ENCODE measurements at regions not wholly inside any gene's neighbourhood (a gene's known extent, or its start where the extent isn't known, plus 50 kb on each side); places are given as distances from the start of the nearest gene placed in this dataset.

GRCh38 chr12:60182354-60182753, 586.5 kb downstream of the SLC16A7 start:
- DNase-seq (ENCODE audit: unreplicated experiment), result no peak
- Mint-ChIP-seq H3K27me3 (ENCODE audit: insufficient read depth, unreplicated experiment) (no peaks in the 10 kb centered on the region), H3K27ac (ENCODE audit: low read depth, unreplicated experiment) (no peak overlapping the region), H3K4me1 (ENCODE audit: insufficient read depth, unreplicated experiment) (no peaks in the 10 kb centered on the region), H3K9me3 (ENCODE audit: unreplicated experiment) (no peaks in the 10 kb centered on the region), H3K36me3 (ENCODE audit: insufficient read depth, unreplicated experiment) (no peaks in the 10 kb centered on the region), H3K4me3 (ENCODE audit: unreplicated experiment) (no peak overlapping the region)
- TF ChIP-seq CTCF (IDR thresholded peaks at IDR 0.05; ENCODE audit: unreplicated experiment), result no peak
- intact Hi-C loops (cut with micrococcal nuclease), result no loop called here
- ChIA-PET CTCF (interaction anchor here (0.6 to 1.6 kb wide), 3 partner anchors 9 to 1243 kb away, joined by 3 read pairs; no protein-coding TSS in a partner anchor), POLR2A (interaction anchor here (1.0 kb wide), 1 partner anchor 34 kb away, joined by 3 read pairs; no protein-coding TSS in a partner anchor)
- BruUV-seq (replicated peaks), result no TSS peak

- TF ChIP-seq CTCF (IDR thresholded peaks at IDR 0.05; ENCODE audit: unreplicated experiment), result no peak
- Mint-ChIP-seq H3K36me3 (ENCODE audit: insufficient read depth, unreplicated experiment) (no peaks in the 10 kb centered on the region), H3K4me1 (ENCODE audit: insufficient read depth, unreplicated experiment) (no peaks in the 10 kb centered on the region), H3K9me3 (ENCODE audit: unreplicated experiment) (no peaks in the 10 kb centered on the region), H3K27ac (ENCODE audit: low read depth, unreplicated experiment) (no peak overlapping the region), H3K4me3 (ENCODE audit: unreplicated experiment) (no peak overlapping the region), H3K27me3 (ENCODE audit: insufficient read depth, unreplicated experiment) (no peaks in the 10 kb centered on the region)
- no TSS peak for BruUV-seq (replicated peaks)
- POLR2A ChIA-PET, result no interaction called here
- CTCF ChIA-PET, result no interaction called here
- intact Hi-C loops (cut with micrococcal nuclease), result no loop called here
- no peak for DNase-seq (ENCODE audit: unreplicated experiment)
These were observed 588.3 kb downstream of the SLC16A7 start for GRCh38 chr12:60184096-60184495.

- Mint-ChIP-seq H3K27ac (ENCODE audit: low read depth, unreplicated experiment) (no peak overlapping the region), H3K4me3 (ENCODE audit: unreplicated experiment) (no peak overlapping the region), H3K36me3 (ENCODE audit: insufficient read depth, unreplicated experiment) (no peaks in the 10 kb centered on the region), H3K4me1 (ENCODE audit: insufficient read depth, unreplicated experiment) (no peaks in the 10 kb centered on the region), H3K27me3 (ENCODE audit: insufficient read depth, unreplicated experiment) (no peaks in the 10 kb centered on the region), H3K9me3 (ENCODE audit: unreplicated experiment) (no peaks in the 10 kb centered on the region)
- TF ChIP-seq CTCF (IDR thresholded peaks at IDR 0.05; ENCODE audit: unreplicated experiment), result no peak
- intact Hi-C loops (cut with micrococcal nuclease), result no loop called here
- ChIA-PET POLR2A (no interaction called here), CTCF (interaction anchor here (0.5 to 0.6 kb wide), 4 partner anchors 17 to 1939 kb away, joined by 3 to 4 read pairs (median 4); no protein-coding TSS in a partner anchor)
- no TSS peak for BruUV-seq (replicated peaks)
- no peak for DNase-seq (ENCODE audit: unreplicated experiment)
These were observed 589.2 kb downstream of the SLC16A7 start for GRCh38 chr12:60185060-60185459.

GRCh38 chr12:60191271-60191670, 595.4 kb downstream of the SLC16A7 start:
- CTCF ChIA-PET, result interaction anchor here (0.8 to 1.0 kb wide), 2 partner anchors 9 to 35 kb away, joined by 3 to 4 read pairs; no protein-coding TSS in a partner anchor
- intact Hi-C loops (cut with micrococcal nuclease), result no loop called here
- peaks cover under 1% of the 10 kb centered on the region for H3K4me1 Mint-ChIP-seq (ENCODE audit: insufficient read depth, unreplicated experiment)
- H3K36me3 Mint-ChIP-seq (ENCODE audit: insufficient read depth, unreplicated experiment), result no peaks in the 10 kb centered on the region
- no peaks in the 10 kb centered on the region for H3K9me3 Mint-ChIP-seq (ENCODE audit: unreplicated experiment)
- no TSS peak for BruUV-seq (replicated peaks)
- no peaks in the 10 kb centered on the region for H3K27me3 Mint-ChIP-seq (ENCODE audit: insufficient read depth, unreplicated experiment)
- POLR2A ChIA-PET, result interaction anchor here (0.6 kb wide), 1 partner anchor 200 kb away, joined by 4 read pairs; no protein-coding TSS in a partner anchor
- TF ChIP-seq CTCF (IDR thresholded peaks at IDR 0.05; ENCODE audit: unreplicated experiment), result no peak
- H3K27ac Mint-ChIP-seq (ENCODE audit: low read depth, unreplicated experiment), result no peak overlapping the region
- no peak overlapping the region for H3K4me3 Mint-ChIP-seq (ENCODE audit: unreplicated experiment)
- DNase-seq (ENCODE audit: unreplicated experiment), result no peak

All from MCF 10A (cell line).